ENCODE measurements at regions not wholly inside any gene's neighbourhood (a gene's known extent, or its start where the extent isn't known, plus 50 kb on each side); places are given as distances from the start of the nearest gene placed in this dataset.
A peak's percentile ranks its signal among the peaks of the same experiment; 100 is the strongest.
"Not testable (repeated sequence)": the region's sequence is repeated elsewhere in the genome, so short reads cannot be mapped to it uniquely, and the experiment has no call there.

DNA sequence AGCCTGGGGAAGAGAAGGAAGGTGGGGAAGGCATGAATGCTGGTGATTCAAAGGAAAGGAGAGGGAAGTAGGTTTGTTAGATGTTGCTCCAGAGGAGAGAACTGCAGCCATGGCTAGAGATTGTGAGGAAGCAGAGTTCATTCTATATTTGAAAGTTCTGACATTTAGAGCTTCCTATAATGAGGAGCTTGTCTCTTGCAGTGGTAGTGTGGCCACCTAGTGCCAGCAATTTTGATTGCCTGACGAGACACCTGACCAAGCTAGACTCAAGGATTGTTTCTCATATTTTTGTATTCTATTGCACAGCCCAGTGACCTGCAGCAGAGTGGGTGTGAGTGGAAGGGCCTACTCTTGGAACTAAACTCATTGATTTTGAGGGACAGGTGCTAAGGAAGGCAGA, 116.2 kb upstream of the GOLGA6L4 start:
- H3K4me1 ChIP-seq (ENCODE audit: insufficient read depth, low read length, poor library complexity, severe bottlenecking); H3K36me3 ChIP-seq (ENCODE audit: insufficient read depth, low read length); H2AFZ ChIP-seq (ENCODE audit: low read length); H4K20me1 ChIP-seq (ENCODE audit: insufficient read depth, low read length, poor library complexity, severe bottlenecking); H3K4me3 ChIP-seq (ENCODE audit: low read length, poor library complexity, severe bottlenecking); H3K9ac ChIP-seq (ENCODE audit: low read depth, low read length, poor library complexity, severe bottlenecking); H3F3A ChIP-seq (ENCODE audit: low read depth); H3K27me3 ChIP-seq (ENCODE audit: insufficient read depth, low read length, poor library complexity, severe bottlenecking); H3K4me2 ChIP-seq (ENCODE audit: low read depth, low read length, poor library complexity, severe bottlenecking); H3K79me2 ChIP-seq (ENCODE audit: insufficient read depth, low read length); H3K9me3 ChIP-seq (ENCODE audit: insufficient read depth, low read depth, low read length); H3K9me2 ChIP-seq (replicated peaks; ENCODE audit: low read depth, low read length): not testable (repeated sequence)
- TF ChIP-seq, protein P1, sequence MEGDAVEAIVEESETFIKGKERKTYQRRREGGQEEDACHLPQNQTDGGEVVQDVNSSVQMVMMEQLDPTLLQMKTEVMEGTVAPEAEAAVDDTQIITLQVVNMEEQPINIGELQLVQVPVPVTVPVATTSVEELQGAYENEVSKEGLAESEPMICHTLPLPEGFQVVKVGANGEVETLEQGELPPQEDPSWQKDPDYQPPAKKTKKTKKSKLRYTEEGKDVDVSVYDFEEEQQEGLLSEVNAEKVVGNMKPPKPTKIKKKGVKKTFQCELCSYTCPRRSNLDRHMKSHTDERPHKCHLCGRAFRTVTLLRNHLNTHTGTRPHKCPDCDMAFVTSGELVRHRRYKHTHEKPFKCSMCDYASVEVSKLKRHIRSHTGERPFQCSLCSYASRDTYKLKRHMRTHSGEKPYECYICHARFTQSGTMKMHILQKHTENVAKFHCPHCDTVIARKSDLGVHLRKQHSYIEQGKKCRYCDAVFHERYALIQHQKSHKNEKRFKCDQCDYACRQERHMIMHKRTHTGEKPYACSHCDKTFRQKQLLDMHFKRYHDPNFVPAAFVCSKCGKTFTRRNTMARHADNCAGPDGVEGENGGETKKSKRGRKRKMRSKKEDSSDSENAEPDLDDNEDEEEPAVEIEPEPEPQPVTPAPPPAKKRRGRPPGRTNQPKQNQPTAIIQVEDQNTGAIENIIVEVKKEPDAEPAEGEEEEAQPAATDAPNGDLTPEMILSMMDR (conservative IDR thresholded peaks at IDR 0.05; ENCODE audit: low read length), result peak; percentile 21; the same call in 1 of the 2 replicates

DNA sequence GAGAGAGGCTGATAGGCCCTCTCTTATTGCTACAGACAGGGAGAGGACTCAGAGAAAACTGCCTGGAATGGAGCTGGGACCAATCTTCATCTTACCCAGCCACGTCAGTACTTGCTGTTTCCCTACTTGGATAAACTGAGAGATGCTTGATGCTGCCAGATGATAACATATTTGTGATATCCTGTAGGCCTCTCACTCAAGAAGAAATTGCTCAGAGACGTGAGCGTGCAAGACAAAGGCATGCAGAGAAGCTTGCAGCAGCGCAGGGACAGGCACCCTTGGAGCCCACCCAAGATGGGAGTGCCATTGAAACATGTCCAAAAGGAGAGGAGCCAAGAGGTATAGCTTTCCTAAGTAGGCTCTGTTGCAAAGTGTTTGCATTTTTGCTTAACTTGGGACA, 114.7 kb upstream of the GOLGA6L4 start:
- H3K79me2 ChIP-seq (ENCODE audit: insufficient read depth, low read length); H3K4me1 ChIP-seq (ENCODE audit: insufficient read depth, low read length, poor library complexity, severe bottlenecking); H3K9me2 ChIP-seq (replicated peaks; ENCODE audit: low read depth, low read length); H3K9ac ChIP-seq (ENCODE audit: low read depth, low read length, poor library complexity, severe bottlenecking); H3K36me3 ChIP-seq (ENCODE audit: insufficient read depth, low read length); H3K9me3 ChIP-seq (ENCODE audit: insufficient read depth, low read depth, low read length); H3K4me3 ChIP-seq (ENCODE audit: low read length, poor library complexity, severe bottlenecking); H4K20me1 ChIP-seq (ENCODE audit: insufficient read depth, low read length, poor library complexity, severe bottlenecking); H2AFZ ChIP-seq (ENCODE audit: low read length); H3K4me2 ChIP-seq (ENCODE audit: low read depth, low read length, poor library complexity, severe bottlenecking); H3F3A ChIP-seq (ENCODE audit: low read depth); H3K27me3 ChIP-seq (ENCODE audit: insufficient read depth, low read length, poor library complexity, severe bottlenecking): not testable (repeated sequence)

DNA sequence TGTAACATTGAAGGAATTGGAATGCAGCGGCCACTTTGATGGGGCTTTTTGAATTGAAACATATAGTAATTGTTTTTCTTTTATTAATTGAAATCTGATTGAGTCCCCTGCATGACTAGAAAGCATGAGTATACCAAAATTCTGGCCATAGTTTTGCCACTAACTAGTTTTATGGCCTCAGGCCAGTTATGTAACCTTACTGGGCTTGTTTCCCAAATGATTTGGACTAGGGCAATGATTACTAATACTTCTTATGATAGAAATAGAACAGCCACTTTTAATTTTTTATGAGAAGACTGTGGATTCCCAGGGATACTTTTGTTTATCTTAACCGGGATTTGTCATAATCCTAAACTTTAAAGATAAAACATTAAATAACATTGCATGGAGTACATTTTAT, 106.9 kb upstream of the GOLGA6L4 start:
- not testable (repeated sequence) for H3K4me3 ChIP-seq (ENCODE audit: low read length, poor library complexity, severe bottlenecking); H3K36me3 ChIP-seq (ENCODE audit: insufficient read depth, low read length); H3K27me3 ChIP-seq (ENCODE audit: insufficient read depth, low read length, poor library complexity, severe bottlenecking); H4K20me1 ChIP-seq (ENCODE audit: insufficient read depth, low read length, poor library complexity, severe bottlenecking); H3K9me3 ChIP-seq (ENCODE audit: insufficient read depth, low read depth, low read length); H3K4me2 ChIP-seq (ENCODE audit: low read depth, low read length, poor library complexity, severe bottlenecking); H3K9me2 ChIP-seq (replicated peaks; ENCODE audit: low read depth, low read length); H3K79me2 ChIP-seq (ENCODE audit: insufficient read depth, low read length); H2AFZ ChIP-seq (ENCODE audit: low read length); H3F3A ChIP-seq (ENCODE audit: low read depth); H3K9ac ChIP-seq (ENCODE audit: low read depth, low read length, poor library complexity, severe bottlenecking)
- peaks cover 13% of the 10 kb centered on the region for H3K4me1 ChIP-seq (ENCODE audit: insufficient read depth, low read length, poor library complexity, severe bottlenecking)

DNA sequence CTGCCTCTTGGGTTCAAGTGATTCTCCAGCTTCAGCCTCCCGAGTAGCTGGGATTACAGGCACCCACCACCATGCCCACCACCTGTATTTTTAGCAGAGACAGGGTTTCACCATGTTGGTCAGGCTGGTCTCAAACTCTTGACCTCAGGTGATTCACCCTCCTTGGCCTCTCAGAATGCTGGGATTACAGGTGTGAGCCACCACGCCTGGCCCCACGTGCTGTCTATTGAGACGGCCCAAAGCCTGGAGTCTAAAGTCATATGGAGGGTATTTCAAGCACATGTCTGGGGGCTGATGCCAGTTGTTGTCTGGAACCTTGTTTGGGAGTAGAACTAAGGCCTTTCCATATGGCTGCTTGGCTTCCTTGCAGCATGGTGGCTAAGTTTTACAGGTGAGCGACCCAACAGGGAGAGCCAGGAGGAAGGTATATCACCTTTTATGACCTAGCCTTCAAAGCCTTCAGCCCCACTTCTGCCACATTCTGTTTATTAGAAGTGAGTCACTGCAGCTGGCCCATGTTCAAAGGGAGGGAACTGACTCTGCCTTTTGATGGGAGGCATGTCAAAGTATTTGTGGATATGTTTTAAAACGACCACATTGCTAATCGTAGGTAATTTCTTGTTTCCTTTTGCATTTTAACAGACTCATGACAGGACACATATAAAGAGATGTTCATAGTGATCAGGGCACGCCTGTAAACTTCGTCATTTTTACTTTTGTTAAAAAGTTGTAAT, 105.3 kb upstream of the GOLGA6L4 start:
- H3K9ac ChIP-seq (ENCODE audit: low read depth, low read length, poor library complexity, severe bottlenecking); H3K9me3 ChIP-seq (ENCODE audit: insufficient read depth, low read depth, low read length); H3F3A ChIP-seq (ENCODE audit: low read depth); H2AFZ ChIP-seq (ENCODE audit: low read length); H3K27me3 ChIP-seq (ENCODE audit: insufficient read depth, low read length, poor library complexity, severe bottlenecking); H3K4me3 ChIP-seq (ENCODE audit: low read length, poor library complexity, severe bottlenecking); H3K9me2 ChIP-seq (replicated peaks; ENCODE audit: low read depth, low read length); H4K20me1 ChIP-seq (ENCODE audit: insufficient read depth, low read length, poor library complexity, severe bottlenecking); H3K79me2 ChIP-seq (ENCODE audit: insufficient read depth, low read length); H3K36me3 ChIP-seq (ENCODE audit: insufficient read depth, low read length): not testable (repeated sequence)
- Histone ChIP-seq H3K4me1 (ENCODE audit: insufficient read depth, low read length, poor library complexity, severe bottlenecking) (peaks cover 13% of the 10 kb centered on the region), H3K4me2 (ENCODE audit: low read depth, low read length, poor library complexity, severe bottlenecking) (peak overlapping the region; percentile 35)

DNA sequence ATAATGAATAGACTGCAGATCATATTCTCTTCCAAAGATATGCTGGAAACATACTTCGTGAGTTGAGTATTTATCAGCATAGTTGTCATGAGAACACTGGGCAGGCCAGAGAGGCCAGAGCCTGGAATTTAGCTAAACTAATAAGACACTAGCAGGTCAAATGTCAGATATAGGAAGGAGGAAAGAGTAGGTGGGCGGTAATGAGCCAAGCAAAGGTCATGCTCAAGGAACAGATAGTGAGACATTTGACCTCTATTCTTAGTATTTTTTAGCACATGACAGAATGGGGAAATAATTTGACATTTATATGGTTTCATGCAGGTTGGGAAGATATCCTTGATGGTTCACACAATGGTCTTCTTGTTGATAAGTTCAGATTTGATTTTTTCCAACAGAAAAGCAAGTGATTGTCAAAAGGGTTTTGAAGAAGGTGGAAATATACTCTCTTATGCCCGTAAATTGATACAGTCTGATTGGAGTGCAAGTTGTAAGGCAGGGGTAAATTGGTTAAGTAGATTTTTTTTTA, 99.6 kb upstream of the GOLGA6L4 start:
- not testable (repeated sequence) for H3K36me3 ChIP-seq (ENCODE audit: insufficient read depth, low read length); H3F3A ChIP-seq (ENCODE audit: low read depth); H3K79me2 ChIP-seq (ENCODE audit: insufficient read depth, low read length); H3K4me1 ChIP-seq (ENCODE audit: insufficient read depth, low read length, poor library complexity, severe bottlenecking); H4K20me1 ChIP-seq (ENCODE audit: insufficient read depth, low read length, poor library complexity, severe bottlenecking); H3K9me3 ChIP-seq (ENCODE audit: insufficient read depth, low read depth, low read length); H3K4me3 ChIP-seq (ENCODE audit: low read length, poor library complexity, severe bottlenecking); H3K27me3 ChIP-seq (ENCODE audit: insufficient read depth, low read length, poor library complexity, severe bottlenecking); H2AFZ ChIP-seq (ENCODE audit: low read length); H3K9me2 ChIP-seq (replicated peaks; ENCODE audit: low read depth, low read length); H3K4me2 ChIP-seq (ENCODE audit: low read depth, low read length, poor library complexity, severe bottlenecking); H3K9ac ChIP-seq (ENCODE audit: low read depth, low read length, poor library complexity, severe bottlenecking)

All from Loucy (cell line).